ENCODE measurements at regions not wholly inside any gene's neighbourhood (a gene's known extent, or its start where the extent isn't known, plus 50 kb on each side); places are given as distances from the start of the nearest gene placed in this dataset.

GRCh38 chr15:58288592-58288991 is 143.2 kb upstream of the LIPC start:
- TF ChIP-seq CTCF (IDR thresholded peaks at IDR 0.05; ENCODE audit: extremely low read depth, missing control alignments), result no peak
- DNase-seq (ENCODE audit: low spot score), result no peak

GRCh38 chr15:58291848-58292247 is 139.9 kb upstream of the LIPC start:
- DNase-seq (ENCODE audit: low spot score), result no peak
- no peak for TF ChIP-seq CTCF (IDR thresholded peaks at IDR 0.05; ENCODE audit: extremely low read depth, missing control alignments)

GRCh38 chr15:58292751-58293175 is 139.0 kb upstream of the LIPC start:
- no peak for DNase-seq (ENCODE audit: low spot score)
- no peak for TF ChIP-seq CTCF (IDR thresholded peaks at IDR 0.05; ENCODE audit: extremely low read depth, missing control alignments)

- no peak for DNase-seq (ENCODE audit: low spot score)
- no peak for TF ChIP-seq CTCF (IDR thresholded peaks at IDR 0.05; ENCODE audit: extremely low read depth, missing control alignments)
These were observed 137.9 kb upstream of the LIPC start for GRCh38 chr15:58293622-58294550.

GRCh38 chr15:58294681-58295254 is 137.0 kb upstream of the LIPC start:
- no peak for TF ChIP-seq CTCF (IDR thresholded peaks at IDR 0.05; ENCODE audit: extremely low read depth, missing control alignments)
- no peak for DNase-seq (ENCODE audit: low spot score)

GRCh38 chr15:58295637-58296215 is 136.1 kb upstream of the LIPC start:
- no peak for TF ChIP-seq CTCF (IDR thresholded peaks at IDR 0.05; ENCODE audit: extremely low read depth, missing control alignments)
- DNase-seq (ENCODE audit: low spot score), result no peak

GRCh38 chr15:58296276-58296675 is 135.5 kb upstream of the LIPC start:
- DNase-seq (ENCODE audit: low spot score), result no peak
- no peak for TF ChIP-seq CTCF (IDR thresholded peaks at IDR 0.05; ENCODE audit: extremely low read depth, missing control alignments)
